ENCODE measurements at regions not wholly inside any gene's neighbourhood (a gene's known extent, or its start where the extent isn't known, plus 50 kb on each side); places are given as distances from the start of the nearest gene placed in this dataset.
"Not testable (repeated sequence)": the region's sequence is repeated elsewhere in the genome, so short reads cannot be mapped to it uniquely, and the experiment has no call there.

GRCh38 chr9:7338586-7339281 is 460.8 kb downstream of the DMAC1 start:
- no peak for DNase-seq

DNA sequence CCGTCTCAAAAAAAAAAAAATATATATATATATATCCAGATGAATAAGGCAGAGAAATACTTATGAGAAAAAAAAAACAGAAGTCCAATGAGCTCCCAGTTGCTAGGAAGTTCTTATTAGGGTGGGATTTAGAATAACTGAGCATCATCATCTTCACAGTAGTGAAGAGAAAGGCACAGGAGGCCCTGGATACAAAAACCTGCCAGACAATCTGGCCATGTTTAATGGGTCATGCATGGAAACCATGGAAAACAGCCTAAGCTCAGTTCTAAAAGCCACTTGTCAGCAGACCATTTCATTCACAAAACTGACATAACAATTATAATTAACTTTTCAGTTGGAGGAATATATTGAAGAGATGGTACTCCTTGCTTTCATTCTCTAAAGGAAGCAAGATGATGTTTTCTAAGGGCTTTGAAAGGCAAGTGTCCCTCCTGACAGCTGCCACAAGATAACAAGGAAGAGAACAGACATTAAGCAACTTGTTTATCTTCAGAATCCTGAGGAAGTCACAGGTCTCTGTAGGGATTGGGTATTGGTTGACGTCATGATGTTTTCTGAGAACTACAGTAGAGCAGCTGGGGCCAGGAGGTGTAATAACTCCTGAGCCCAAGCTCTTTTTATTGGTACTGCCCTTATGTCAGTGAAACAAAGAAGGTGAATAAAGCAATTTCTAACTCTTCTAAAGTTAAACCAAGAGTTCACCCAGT is 463.1 kb downstream of the DMAC1 start:
- DNase-seq: no peak

DNA sequence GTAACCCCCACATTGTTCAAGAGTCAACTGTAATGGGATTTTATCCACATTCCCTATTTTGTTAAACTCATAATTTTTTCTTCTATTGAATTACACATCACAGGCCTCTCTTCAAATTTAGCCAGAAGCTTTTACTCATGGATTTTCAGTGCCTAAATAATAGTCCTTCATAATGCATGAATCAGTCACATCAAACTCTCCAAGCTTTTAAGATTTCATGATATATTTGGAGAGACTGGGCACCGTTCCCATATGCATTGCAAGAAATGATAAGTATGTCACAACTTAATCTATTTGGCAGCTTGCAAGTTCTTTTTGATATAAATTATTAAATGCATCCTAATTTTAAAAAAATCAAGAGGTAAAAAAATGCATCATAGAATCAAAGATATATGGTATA is 465.9 kb downstream of the DMAC1 start:
- DNase-seq: no peak

DNA sequence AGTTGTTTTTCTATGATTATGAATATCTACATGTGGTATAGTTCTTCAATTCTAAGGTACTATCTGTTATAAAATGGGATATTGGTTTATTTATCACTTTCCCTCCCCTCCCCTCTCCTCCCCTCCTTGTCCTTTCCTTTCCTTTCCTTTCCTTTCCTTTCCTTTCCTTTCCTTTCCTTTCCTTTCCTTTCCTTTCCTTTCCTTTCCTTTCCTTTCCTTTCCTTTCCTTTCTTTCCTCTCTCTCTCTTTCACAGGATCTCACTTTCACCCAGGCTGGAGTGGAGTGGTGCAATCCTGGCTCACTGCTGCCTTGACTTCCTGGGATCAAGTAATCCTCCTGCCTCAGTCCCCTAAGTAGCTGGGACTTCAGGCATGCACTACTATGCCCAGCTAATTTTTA is 466.8 kb downstream of the DMAC1 start:
- no peak for DNase-seq

DNA sequence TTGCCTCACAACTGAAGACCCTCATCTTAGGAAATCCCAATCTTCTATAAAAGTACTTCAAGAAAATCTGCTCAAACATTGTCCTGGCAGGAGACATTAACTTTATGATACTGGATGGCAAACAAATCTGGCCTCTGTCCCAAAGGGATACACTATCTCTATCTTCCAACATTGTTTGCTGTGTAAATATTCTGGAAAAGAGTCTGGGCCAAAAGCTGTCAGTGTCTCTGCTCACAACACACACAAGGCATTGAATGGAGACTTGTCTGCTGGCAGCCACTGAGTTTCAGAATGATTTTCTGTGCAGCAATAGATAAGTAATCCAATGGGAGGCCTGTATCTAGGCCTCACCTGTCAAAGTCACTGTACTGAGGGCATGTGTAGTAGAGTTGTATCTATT is 471.1 kb downstream of the DMAC1 start:
- DNase-seq: no peak

DNA sequence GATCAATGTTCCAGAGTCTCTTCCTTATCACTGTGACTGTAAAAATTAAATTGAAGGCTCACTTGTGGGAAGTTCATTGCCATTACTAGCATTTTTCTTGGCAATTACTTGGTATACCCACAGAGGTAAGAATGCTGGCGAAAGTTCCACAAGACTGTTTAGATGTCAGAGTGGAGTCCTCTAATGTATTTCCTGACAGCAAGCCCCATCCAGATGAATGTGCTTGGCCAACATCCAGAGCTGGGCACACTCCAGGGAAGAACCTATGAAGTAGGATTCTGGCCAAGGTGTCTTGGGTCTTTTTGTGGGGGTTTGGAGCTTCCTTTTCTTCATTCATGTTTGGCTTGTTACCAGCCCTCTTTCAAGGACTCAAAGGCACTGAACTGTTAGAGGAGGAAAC is 473.6 kb downstream of the DMAC1 start:
- no peak for DNase-seq

DNA sequence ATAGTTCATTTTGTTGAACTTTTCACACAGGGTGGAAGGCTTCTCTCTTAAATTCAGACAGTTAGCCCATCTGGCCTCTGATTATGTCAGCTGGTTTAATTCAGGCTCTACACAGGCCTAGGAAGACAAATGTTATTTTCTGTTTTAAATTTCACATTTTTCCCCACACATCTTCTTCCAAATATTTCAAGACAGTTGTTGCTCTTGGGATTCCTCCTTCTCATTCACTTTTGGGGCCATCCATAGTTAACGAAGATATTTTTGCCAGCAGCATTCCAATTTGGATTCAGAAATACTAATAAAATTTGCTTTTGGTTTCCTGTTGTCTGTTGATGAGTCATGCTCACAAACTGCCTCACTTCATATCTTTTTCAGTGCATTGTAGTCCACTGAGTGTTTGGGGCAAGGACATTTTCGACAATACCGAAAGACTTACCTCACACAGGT is 475.4 kb downstream of the DMAC1 start:
- DNase-seq: no peak

DNA sequence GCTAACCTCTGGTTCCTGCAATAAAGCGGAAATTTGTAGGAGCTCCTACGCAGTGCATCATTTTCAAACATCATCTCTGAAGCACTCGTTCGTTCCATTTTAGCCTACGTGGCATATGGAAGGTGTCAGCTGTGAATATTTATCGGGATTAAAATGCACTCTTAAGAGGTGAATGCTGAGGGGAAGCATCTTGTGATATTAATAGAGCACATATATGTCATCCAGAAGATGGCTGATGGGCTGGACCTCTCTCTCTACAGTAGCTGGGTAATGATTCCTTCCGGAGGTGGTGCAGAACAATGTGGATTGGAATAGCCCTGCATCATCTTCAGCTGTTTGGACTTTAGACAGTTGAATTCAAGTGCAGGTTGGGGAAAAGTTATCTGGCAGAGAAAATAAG is 478.7 kb downstream of the DMAC1 start:
- no peak for DNase-seq

DNA sequence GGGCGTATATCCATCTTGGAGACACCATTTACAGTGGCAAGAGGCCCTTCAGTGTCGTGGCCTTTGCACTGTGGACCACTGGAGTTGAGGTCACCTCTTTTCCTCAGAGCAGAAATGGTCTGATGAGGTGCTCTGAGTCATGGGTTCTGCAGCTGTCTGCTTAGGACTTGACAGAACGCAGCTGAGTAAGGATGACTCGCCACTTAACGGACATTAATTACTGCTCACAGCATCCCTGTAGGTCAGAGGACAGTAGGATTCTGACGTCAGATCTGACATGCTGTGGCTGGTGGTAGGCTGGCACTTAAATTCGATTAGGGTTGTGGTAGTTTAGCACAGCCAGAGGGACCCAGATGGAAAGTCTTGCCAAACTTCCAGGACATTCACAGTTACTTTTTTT is 479.4 kb downstream of the DMAC1 start:
- DNase-seq: no peak

DNA sequence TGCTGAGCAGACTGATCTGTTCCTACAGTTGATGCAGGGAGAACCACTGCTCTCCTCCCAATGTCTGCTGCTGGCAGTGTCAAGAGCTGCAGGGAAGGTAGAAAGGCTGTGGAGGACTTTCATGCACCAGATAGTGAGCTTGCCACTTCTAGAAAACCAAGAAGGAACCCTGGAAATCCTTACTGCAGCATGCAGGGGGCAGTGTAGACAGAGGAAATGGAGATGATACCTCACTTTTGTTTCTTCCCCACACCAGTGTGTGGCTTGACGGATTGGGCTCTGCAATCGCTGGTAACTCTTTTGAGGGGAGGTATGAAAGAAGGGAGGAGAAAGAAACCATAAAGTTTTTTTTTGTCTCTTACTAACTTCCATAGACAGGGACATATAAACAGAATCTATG is 480.7 kb downstream of the DMAC1 start:
- DNase-seq: no peak

DNA sequence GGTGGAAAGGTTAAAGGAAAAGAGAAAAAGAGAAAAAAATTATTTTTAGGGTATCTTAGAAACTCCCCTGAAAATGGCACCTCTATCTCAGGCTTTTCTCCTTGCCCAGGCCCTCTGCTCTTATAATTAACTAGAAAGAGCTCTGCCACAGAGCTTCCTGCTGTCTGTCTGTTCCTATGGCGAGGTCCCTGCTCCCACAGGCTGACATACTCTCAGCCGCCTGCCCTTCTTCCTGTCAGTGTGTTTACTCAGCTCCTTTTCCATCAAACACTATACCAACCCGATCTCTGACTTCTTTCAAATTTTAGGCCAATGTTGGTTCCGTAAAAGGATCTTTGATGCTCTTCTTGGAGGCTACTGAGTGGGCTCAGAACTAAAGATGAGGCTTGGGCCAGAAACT is 482.6 kb downstream of the DMAC1 start:
- DNase-seq: no peak

- no peak for DNase-seq
These were observed 483.3 kb downstream of the DMAC1 start for GRCh38 chr9:7316166-7316795.

DNA sequence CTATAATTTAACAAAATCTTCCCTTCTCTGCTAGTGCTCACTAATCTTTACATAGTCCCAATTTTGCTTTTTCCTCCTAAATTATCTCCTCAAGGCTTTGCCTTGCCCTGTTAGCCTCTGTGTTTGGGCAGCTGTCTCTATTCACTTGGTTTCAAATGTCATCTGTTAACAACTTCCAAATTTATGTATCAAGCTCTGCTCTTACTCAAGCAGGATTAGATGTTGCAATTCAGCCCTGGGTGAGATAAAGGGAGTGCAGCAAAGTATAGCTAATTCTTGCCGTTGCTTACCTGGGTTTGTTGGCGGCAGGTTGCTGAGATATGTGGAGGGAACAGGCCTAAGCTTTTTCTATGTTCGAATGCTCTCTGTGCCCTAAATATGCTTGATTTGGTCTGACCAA is 483.8 kb downstream of the DMAC1 start:
- no peak for DNase-seq

- no peak for DNase-seq
These were observed 484.5 kb downstream of the DMAC1 start for GRCh38 chr9:7315116-7315515.

DNA sequence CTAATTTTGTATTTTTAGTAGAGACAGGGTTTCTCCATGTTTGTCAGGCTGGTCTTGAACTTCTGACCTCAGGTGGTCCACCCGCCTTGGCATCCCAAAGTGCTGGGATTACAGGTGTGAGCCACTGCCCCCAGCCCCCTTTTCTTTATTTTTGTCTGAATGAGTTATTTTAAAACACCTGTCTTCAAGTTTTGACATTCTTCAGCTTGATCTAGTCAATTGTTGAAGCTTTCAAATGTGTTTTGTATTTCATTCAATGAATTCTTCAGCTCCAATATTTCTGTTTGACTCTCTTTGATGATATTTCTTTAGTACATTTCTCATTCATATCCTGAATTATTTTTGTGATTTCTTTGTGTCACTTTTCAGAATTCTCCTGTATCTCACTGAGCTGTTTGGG is 486.2 kb downstream of the DMAC1 start:
- no peak for DNase-seq

DNA sequence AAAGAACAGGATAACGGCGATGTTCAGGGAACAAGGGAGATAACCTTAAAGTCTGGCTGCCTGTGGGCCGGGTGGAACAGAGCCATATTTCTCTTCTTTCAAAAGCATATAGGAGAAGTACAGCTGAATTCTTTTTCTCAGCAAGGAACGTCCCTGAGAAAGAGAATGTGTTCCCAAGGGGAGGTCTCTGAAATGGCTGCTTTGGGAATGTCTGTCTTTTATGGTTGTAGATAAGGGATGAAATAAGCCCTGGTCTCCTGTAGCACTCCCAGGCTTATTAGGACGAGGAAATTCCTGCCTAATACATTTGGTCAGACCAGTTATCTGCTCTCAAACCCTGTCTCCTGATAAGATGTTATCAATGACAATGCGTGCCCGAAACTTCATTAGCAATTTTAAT is 490.5 kb downstream of the DMAC1 start:
- not testable (repeated sequence) for DNase-seq

DNA sequence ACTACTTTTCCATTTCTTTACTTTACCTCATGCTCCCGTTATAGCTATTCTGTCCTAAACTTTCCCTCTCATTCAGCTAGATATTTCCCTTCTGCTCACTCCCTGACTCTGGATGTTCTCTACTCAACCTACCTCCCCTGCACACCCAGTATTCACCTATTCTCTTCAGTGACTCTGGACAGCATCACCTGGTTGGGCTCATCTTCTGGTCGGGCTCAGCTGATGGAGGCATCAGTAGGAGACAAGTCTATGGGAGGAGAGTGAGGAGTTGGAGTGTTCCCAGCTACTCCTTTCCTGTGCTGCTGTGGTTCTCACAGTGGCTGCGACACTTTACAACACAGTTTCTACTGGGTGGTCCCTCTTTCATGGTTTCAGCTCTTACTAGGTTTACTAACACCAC is 493.9 kb downstream of the DMAC1 start:
- DNase-seq: no peak

DNA sequence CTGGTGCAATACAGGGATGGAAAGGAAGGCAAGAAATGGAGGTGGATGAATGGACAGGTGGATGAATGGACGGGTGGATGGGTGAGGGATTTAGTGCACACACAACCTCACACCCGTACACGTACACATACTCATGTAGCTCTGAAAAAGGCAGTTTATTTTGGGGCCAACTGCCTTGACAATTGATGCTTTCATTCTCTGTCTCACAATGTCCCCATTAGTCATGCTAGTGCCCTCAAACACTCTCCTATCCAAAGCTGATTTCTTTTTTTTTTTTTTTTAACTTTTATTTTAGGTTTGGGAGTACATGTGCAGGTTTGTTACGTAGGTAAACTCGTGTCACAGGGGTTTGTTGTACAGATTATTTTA is 495.0 kb downstream of the DMAC1 start:
- no peak for DNase-seq

DNA sequence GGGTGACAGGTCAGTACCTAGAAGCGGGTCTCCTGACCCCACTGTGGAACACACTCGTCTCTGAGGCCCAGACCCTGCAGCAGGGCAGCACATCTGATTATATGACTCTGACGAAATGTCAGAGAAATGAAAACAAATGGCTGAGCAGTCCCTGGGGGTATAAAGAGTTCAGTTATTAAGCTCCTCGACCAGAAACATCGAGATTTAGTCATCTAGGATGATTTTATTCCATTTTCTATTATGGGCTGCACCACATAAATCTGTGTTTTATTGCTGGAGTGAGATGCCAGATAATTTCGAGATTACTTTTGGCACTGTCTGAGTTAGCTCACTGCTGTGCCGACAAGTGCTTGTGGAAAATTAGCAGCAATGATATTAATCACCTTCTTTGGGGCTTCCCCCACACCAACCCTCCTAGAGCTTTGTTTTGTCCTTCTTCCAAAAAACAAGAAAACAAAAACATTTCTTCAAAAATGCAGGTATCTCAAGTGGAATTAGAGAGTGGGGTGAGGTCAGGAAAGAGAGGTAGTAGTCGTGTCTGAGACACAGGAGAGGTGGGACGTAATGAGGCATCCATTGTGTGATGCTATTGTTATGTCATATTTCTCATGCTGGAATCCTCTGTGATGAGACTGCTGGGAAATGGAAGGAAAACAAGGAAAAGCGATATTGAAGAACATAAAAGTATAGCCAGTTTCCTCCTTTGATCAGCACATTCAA is 495.5 kb downstream of the DMAC1 start:
- no peak for DNase-seq

GRCh38 chr9:7300484-7300883 is 499.1 kb downstream of the DMAC1 start:
- DNase-seq: no peak

DNA sequence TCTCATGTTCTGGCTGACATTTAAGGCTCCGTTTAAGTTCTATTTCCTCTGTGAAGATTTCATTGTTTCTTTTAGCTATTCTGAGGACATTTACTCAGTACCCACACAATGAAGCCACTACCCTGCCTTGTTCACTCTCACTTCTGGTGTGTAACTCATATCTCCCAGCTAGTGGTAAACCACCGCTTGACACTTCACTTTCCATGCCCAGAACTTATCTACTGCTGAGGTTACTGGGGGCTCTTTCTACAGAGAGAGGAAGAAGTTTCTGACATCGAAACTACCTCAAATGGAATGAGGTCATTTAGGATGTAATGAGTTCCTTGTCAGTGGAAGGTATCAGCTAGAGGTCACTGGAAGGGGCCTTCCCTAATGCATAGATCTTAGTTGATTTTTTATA is 501.5 kb downstream of the DMAC1 start:
- DNase-seq: no peak

DNA sequence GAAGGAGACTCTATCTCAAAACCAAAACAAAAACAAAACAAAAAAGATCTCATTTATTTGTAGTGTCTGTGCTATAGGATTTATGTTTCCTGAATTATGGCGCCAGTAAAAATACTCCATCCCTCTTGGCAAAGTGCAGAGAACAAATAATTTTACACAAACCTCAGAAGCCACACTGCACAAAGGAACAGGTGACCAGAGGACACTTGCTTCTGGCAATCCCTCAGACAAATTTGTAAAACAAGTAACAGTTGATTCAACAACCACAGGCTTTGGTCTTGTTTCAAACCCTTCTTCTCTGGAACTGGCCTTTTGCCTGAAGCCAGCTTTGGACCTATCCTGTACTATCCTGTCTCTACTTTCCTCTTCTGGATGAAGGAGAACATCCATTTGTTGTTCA is 502.1 kb downstream of the DMAC1 start:
- DNase-seq: no peak

DNA sequence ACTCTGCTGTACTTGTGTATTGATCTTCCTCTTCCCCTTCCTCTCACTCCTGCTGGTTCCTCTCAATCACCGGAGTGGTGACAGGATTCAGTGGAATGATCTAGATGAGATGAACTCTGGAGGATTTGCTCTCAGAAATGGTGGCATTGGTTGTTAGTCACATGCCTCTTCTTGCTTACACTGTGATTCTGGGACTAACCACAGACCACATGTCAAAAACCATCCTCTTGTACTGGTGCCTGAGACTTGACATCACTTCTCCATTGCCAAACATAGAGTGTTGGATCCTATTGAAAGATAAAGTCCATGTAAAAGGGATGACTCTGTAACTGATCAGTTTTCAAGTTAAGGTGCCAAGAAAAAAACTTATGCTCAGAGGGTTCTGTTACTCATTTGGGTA is 506.5 kb downstream of the DMAC1 start:
- DNase-seq: no peak

- DNase-seq: no peak
These were observed 509.8 kb downstream of the DMAC1 start for GRCh38 chr9:7289773-7290172.

Data from activated CD8-positive, alpha-beta memory T cell treated with anti-CD3 and anti-CD28 coated beads for 24 hours (primary cell).